Left ventricle myocardium inferior (tissue), 1 donor: ENCODE measurements at regions not wholly inside any gene's neighbourhood (a gene's known extent, or its start where the extent isn't known, plus 50 kb on each side); places are given as distances from the start of the nearest gene placed in this dataset.

Experiments
- DNase-seq: peaks from one replicate; pipeline ENCODE4 v3.0.0-alpha.2; 2020
- H3K27ac ChIP-seq: fragments of 200-600 bp; replicated peaks from 2 replicates; pipeline ENCODE4 v1.8.0; 2021
- H3K27me3 ChIP-seq: fragments of 200-600 bp; 2 replicates; pipeline ENCODE4 v1.8.0; 2021; ENCODE audit warnings: low read depth
- H3K36me3 ChIP-seq: fragments of 200-600 bp; 2 replicates; pipeline ENCODE4 v1.8.0; 2021
- H3K4me1 ChIP-seq: fragments of 200-600 bp; 2 replicates; pipeline ENCODE4 v1.8.0; 2021
- H3K4me3 ChIP-seq: fragments of 200-600 bp; 2 replicates; pipeline ENCODE4 v1.8.0; 2021; ENCODE audit warnings: mild to moderate bottlenecking, moderate library complexity
- H3K9me3 ChIP-seq: fragments of 200-600 bp; replicated peaks from 2 replicates; pipeline ENCODE4 v1.8.0; 2021
- intact Hi-C: fragments of 100-400 bp; cut with micrococcal nuclease; formaldehyde crosslinking; loops from one replicate; pipeline ENCODE4 v1.11.0; 2022
- TF ChIP-seq, protein P1 (sequence below): fragments of 200-600 bp; IDR thresholded peaks from 2 replicates; pipeline ENCODE4 v1.8.0; 2021; ENCODE audit warnings: antibody characterized with exemption, mild to moderate bottlenecking, borderline replicate concordance
- donor health status: DM: no; HTN: yes; CAD: no; lungs with severe emphysema.

DNA sequence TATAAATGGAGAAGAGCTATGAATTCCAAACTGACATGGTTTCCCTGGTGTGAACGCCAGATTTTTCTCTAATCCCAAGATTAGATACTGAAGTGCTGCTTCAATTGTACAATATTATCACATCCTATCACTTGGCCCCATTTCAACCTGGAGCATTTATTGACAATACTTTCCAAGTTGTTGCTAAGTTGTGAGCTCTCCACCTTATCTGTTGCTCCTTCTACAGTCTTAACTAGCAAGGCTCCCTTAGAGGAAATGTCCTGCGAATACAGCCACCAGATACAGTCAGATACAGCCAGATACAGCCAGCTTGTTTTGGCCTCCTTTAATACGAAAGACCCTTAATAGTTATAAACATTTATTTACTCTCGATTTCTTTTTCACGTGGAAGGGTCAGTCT lies 466.3 kb upstream of the FAM241A start:
- Histone ChIP-seq H3K27me3 (no peaks in the 10 kb centered on the region), H3K9me3 (no peaks in the 10 kb centered on the region), H3K4me3 (no peak overlapping the region), H3K36me3 (no peaks in the 10 kb centered on the region), H3K27ac (no peak overlapping the region), H3K4me1 (peaks cover 4% of the 10 kb centered on the region)
- TF ChIP-seq, protein P1, sequence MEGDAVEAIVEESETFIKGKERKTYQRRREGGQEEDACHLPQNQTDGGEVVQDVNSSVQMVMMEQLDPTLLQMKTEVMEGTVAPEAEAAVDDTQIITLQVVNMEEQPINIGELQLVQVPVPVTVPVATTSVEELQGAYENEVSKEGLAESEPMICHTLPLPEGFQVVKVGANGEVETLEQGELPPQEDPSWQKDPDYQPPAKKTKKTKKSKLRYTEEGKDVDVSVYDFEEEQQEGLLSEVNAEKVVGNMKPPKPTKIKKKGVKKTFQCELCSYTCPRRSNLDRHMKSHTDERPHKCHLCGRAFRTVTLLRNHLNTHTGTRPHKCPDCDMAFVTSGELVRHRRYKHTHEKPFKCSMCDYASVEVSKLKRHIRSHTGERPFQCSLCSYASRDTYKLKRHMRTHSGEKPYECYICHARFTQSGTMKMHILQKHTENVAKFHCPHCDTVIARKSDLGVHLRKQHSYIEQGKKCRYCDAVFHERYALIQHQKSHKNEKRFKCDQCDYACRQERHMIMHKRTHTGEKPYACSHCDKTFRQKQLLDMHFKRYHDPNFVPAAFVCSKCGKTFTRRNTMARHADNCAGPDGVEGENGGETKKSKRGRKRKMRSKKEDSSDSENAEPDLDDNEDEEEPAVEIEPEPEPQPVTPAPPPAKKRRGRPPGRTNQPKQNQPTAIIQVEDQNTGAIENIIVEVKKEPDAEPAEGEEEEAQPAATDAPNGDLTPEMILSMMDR, result no peak
- intact Hi-C loops, result no loop called here
- no peak for DNase-seq

DNA sequence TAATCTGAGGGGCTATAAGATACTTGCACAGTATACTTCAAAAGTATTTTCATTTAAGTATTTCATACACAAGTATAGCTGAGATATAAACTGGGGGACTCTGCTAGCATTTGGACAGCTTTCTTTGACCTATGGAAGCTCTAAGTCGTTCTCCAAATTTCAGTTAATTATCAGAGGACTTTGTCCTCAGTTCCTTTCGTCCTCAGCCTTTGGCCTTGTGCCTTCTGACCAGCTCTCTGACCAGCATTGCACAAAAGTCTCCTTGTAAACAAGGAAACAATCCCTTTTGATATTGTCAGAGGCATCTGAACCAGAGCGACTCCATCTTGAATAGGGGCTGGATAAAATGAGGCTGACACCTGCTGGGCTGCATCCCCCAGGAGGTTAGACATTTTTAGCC lies 464.0 kb upstream of the FAM241A start:
- Histone ChIP-seq H3K9me3 (no peaks in the 10 kb centered on the region), H3K27me3 (no peaks in the 10 kb centered on the region), H3K36me3 (no peaks in the 10 kb centered on the region), H3K27ac (no peak overlapping the region), H3K4me3 (no peak overlapping the region), H3K4me1 (peaks cover 4% of the 10 kb centered on the region)
- DNase-seq, result no peak
- TF ChIP-seq, protein P1, result no peak
- intact Hi-C loops, result no loop called here

DNA sequence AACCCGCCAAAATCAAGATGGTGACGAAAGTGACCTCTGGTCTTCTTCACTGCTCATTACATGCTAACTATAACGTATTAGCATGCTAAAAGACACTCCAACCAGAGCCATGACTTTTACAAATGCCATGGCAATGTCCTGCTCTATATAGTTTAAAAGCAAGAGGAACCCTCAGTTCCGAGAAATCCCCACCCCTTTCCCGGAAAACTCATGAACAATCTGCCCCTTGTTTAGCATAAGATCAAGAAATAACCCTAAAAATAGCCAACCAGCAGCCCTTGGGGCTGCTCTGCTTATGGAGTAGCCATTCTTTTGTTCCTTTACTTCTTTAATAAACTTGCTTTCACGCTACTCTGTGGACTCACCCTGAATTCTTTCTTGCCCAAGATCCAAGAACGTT lies 463.5 kb upstream of the FAM241A start:
- intact Hi-C loops, result no loop called here
- DNase-seq, result no peak
- H3K4me3 ChIP-seq, result no peak overlapping the region

DNA sequence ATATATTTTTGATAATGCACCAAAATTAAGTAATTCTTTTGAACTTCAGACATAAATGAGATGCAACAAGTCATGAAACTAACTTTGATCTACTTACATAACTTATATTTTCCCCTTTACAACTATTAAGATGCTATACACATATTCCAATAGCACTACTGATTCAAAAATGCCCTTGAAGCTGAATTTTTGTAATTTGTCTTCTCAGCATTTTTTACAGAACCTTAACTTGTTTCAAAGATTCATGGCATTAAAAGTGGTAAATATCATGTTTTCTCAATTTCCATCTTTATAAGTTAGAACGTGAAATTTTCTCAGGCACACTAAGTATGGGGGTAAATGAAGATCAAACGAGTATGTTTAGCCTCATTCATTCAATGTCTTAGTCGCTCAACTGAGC lies 460.0 kb upstream of the FAM241A start:
- no peaks in the 10 kb centered on the region for H3K27me3 ChIP-seq
- H3K27ac ChIP-seq, result no peak overlapping the region
- H3K4me3 ChIP-seq, result no peak overlapping the region
- TF ChIP-seq, protein P1, result no peak
- no peaks in the 10 kb centered on the region for H3K36me3 ChIP-seq
- DNase-seq, result no peak
- intact Hi-C loops, result no loop called here
- H3K4me1 ChIP-seq, result no peaks in the 10 kb centered on the region
- no peaks in the 10 kb centered on the region for H3K9me3 ChIP-seq

More for the DNA sequence above, 463.5 kb upstream of the FAM241A start:
- TF ChIP-seq, protein P1, result no peak
- no peaks in the 10 kb centered on the region for H3K27me3 ChIP-seq
- peaks cover 4% of the 10 kb centered on the region for H3K4me1 ChIP-seq
- no peak overlapping the region for H3K27ac ChIP-seq
- no peaks in the 10 kb centered on the region for H3K9me3 ChIP-seq
- H3K36me3 ChIP-seq, result no peaks in the 10 kb centered on the region

DNA sequence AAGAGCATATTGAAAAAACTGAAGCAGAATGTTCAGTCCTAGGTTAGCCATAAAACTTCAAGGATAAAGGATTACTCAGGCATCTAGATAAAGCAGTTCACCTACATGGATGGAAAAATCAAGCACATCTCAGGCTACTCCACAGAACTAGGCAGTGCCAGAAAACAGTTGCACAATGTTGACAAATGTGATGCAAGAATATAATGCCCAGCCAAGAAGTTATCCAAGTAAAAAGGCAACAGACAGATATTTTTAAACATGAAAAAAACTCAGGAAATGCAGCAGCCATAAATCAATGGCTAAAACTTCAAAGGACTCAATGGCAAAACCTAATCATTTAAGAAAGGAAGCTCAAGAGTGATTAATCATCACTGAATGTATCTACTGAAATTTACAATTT lies 456.0 kb upstream of the FAM241A start:
- DNase-seq, result no peak
- H3K4me3 ChIP-seq, result no peak overlapping the region
- no peaks in the 10 kb centered on the region for H3K36me3 ChIP-seq
- H3K27ac ChIP-seq, result no peak overlapping the region
- H3K27me3 ChIP-seq, result no peaks in the 10 kb centered on the region
- TF ChIP-seq, protein P1, result no peak
- no peaks in the 10 kb centered on the region for H3K4me1 ChIP-seq
- intact Hi-C loops, result no loop called here
- no peaks in the 10 kb centered on the region for H3K9me3 ChIP-seq

DNA sequence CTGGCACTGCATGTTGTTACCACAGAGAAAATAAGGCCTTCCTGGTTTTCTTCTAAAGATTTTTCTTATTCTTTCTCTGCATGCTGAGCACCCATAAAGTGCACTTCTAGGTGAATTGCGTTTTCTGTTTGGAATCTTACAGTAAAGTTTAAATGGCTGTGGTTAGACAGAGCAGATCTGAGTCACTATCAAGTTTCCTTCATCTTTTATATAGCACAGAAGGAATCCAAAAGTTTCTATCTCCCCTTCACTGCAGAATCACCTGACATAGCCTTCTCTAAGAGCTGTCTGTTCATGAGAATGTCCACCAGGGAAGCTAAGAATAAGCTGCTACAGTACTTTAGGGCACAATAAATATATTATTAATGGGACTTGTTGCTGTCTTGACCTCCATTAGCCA lies 455.5 kb upstream of the FAM241A start:
- Histone ChIP-seq H3K27ac (no peak overlapping the region), H3K9me3 (no peaks in the 10 kb centered on the region), H3K4me1 (no peaks in the 10 kb centered on the region), H3K36me3 (no peaks in the 10 kb centered on the region), H3K4me3 (no peak overlapping the region), H3K27me3 (no peaks in the 10 kb centered on the region)
- DNase-seq, result no peak
- intact Hi-C loops, result no loop called here
- TF ChIP-seq, protein P1, result no peak
